Smooth muscle cell (in vitro differentiated cells): ENCODE measurements at regions not wholly inside any gene's neighbourhood (a gene's known extent, or its start where the extent isn't known, plus 50 kb on each side); places are given as distances from the start of the nearest gene placed in this dataset.

Experiments used
- DNase-seq: peaks from one replicate; lab custom pipeline; 2025; ENCODE audit not compliant: unreplicated experiment; lab: John Stamatoyannopoulos, UW
- H2AFZ ChIP-seq: fragments of 200-600 bp; sonication (generic); 2 replicates; pipeline ENCODE4 v1.6.0; 2016; ENCODE audit warnings: antibody characterized with exemption, low read depth, mild to moderate bottlenecking
- H3F3A ChIP-seq: fragments of 200-600 bp; sonication (generic); 2 replicates; pipeline ENCODE4 v1.6.0; 2017; ENCODE audit warnings: antibody characterized with exemption, low read depth
- H3K27ac ChIP-seq: fragments of 200-600 bp; sonication (generic); 2 replicates; pipeline ENCODE4 v1.5.1; 2016; ENCODE audit warnings: low read depth, mild to moderate bottlenecking
- H3K27me3 ChIP-seq: fragments of 200-600 bp; sonication (generic); 2 replicates; pipeline ENCODE4 v1.6.1; 2016; ENCODE audit warnings: low read depth, mild to moderate bottlenecking
- H3K36me3 ChIP-seq: fragments of 200-600 bp; sonication (generic); 2 replicates; pipeline ENCODE4 v1.5.1; 2016; ENCODE audit warnings: low read depth
- H3K4me1 ChIP-seq: fragments of 200-600 bp; sonication (generic); 2 replicates; pipeline ENCODE4 v1.5.1; 2016; ENCODE audit warnings: low read depth
- H3K4me2 ChIP-seq: fragments of 200-600 bp; sonication (generic); 2 replicates; pipeline ENCODE4 v1.6.0; 2016; ENCODE audit warnings: mild to moderate bottlenecking
- H3K4me3 ChIP-seq: fragments of 200-600 bp; sonication (generic); 2 replicates; pipeline ENCODE4 v1.5.1; 2016; ENCODE audit warnings: mild to moderate bottlenecking
- H3K79me2 ChIP-seq: fragments of 200-600 bp; sonication (generic); 2 replicates; pipeline ENCODE4 v1.6.0; 2016; ENCODE audit warnings: low read depth, mild to moderate bottlenecking
- H3K9ac ChIP-seq: fragments of 200-600 bp; sonication (generic); 2 replicates; pipeline ENCODE4 v1.6.0; 2016; ENCODE audit warnings: low read depth
- H3K9me3 ChIP-seq: fragments of 200-600 bp; sonication (generic); replicated peaks from 2 replicates; pipeline ENCODE4 v1.5.1; 2016; ENCODE audit warnings: low read depth
- H4K20me1 ChIP-seq: fragments of 200-600 bp; sonication (generic); 2 replicates; pipeline ENCODE4 v1.6.0; 2016; ENCODE audit warnings: low read depth
- WGBS: methylation state at CpG from one replicate; pipeline ENCODE4 v1.1.7; 2016; ENCODE audit warnings: low lambda C conversion rate; 5-methylcytosine and 5-hydroxymethylcytosine counted together
- TF ChIP-seq, protein P1 (sequence below): fragments of 200-600 bp; sonication (generic); IDR thresholded peaks from 2 replicates; pipeline ENCODE4 v1.5.1; 2017; ENCODE audit warnings: borderline replicate concordance, mild to moderate bottlenecking, antibody characterized with exemption; ENCODE audit not compliant: insufficient read depth, poor library complexity, severe bottlenecking

DNA sequence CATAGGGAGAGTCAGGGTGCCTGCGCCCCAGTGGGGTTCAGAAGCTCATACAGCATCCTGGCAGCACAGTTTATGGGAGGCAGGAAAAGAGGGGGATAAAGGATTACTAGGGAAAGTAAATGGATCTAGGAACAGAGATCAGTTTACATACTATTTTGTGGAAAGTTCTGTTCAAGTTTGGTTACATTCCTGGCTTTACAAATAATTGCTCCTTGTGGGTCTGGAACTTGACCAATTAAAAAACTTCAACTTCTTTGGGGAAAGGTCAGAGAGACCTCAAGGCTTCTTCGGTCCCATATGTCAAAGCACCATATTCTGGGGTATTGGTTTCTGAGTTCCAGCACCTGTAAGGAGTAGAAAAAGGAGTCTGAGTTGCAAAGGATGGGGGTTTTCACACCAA lies 64.1 kb downstream of the ZDHHC19 start:
- no peaks in the 10 kb centered on the region for H3K4me1 ChIP-seq
- no peak overlapping the region for H3K4me3 ChIP-seq
- TF ChIP-seq, protein P1, sequence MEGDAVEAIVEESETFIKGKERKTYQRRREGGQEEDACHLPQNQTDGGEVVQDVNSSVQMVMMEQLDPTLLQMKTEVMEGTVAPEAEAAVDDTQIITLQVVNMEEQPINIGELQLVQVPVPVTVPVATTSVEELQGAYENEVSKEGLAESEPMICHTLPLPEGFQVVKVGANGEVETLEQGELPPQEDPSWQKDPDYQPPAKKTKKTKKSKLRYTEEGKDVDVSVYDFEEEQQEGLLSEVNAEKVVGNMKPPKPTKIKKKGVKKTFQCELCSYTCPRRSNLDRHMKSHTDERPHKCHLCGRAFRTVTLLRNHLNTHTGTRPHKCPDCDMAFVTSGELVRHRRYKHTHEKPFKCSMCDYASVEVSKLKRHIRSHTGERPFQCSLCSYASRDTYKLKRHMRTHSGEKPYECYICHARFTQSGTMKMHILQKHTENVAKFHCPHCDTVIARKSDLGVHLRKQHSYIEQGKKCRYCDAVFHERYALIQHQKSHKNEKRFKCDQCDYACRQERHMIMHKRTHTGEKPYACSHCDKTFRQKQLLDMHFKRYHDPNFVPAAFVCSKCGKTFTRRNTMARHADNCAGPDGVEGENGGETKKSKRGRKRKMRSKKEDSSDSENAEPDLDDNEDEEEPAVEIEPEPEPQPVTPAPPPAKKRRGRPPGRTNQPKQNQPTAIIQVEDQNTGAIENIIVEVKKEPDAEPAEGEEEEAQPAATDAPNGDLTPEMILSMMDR: no peak
- no peaks in the 10 kb centered on the region for H3K36me3 ChIP-seq
- no peak overlapping the region for H3K4me2 ChIP-seq
- H3K79me2 ChIP-seq: no peaks in the 10 kb centered on the region
- H3K27me3 ChIP-seq: no peaks in the 10 kb centered on the region
- H3F3A ChIP-seq: no peaks in the 10 kb centered on the region
- no peak overlapping the region for H3K27ac ChIP-seq
- WGBS: 80% methylated on average over 2 of the region's 2 CpGs
- H2AFZ ChIP-seq: no peak overlapping the region
- no peaks in the 10 kb centered on the region for H4K20me1 ChIP-seq
- H3K9ac ChIP-seq: no peak overlapping the region
- no peaks in the 10 kb centered on the region for H3K9me3 ChIP-seq
- DNase-seq: no peak

GRCh38 chr3:196145468-196146262 lies 63.8 kb upstream of the TFRC start:
- H3K79me2 ChIP-seq: no peaks in the 10 kb centered on the region
- H3K4me3 ChIP-seq: no peak overlapping the region
- no peak overlapping the region for H3K4me2 ChIP-seq
- no peaks in the 10 kb centered on the region for H4K20me1 ChIP-seq
- no peak for DNase-seq
- H3K9ac ChIP-seq: no peak overlapping the region
- TF ChIP-seq, protein P1: no peak
- H3F3A ChIP-seq: no peaks in the 10 kb centered on the region
- no peaks in the 10 kb centered on the region for H3K4me1 ChIP-seq
- no peak overlapping the region for H3K27ac ChIP-seq
- H3K36me3 ChIP-seq: no peaks in the 10 kb centered on the region
- WGBS: 93% methylated on average over 14 of the region's 18 CpGs
- H3K27me3 ChIP-seq: no peaks in the 10 kb centered on the region
- no peaks in the 10 kb centered on the region for H3K9me3 ChIP-seq
- no peak overlapping the region for H2AFZ ChIP-seq

GRCh38 chr3:196144383-196145105 lies 62.7 kb upstream of the TFRC start:
- H3K79me2 ChIP-seq: no peaks in the 10 kb centered on the region
- no peaks in the 10 kb centered on the region for H3F3A ChIP-seq
- H3K4me1 ChIP-seq: no peaks in the 10 kb centered on the region
- peak overlapping the region; percentile 73 for H3K27ac ChIP-seq
- H4K20me1 ChIP-seq: no peaks in the 10 kb centered on the region
- TF ChIP-seq, protein P1: no peak
- no peaks in the 10 kb centered on the region for H3K9me3 ChIP-seq
- H3K9ac ChIP-seq: peak overlapping the region; percentile 26
- no peak for DNase-seq
- no peak overlapping the region for H2AFZ ChIP-seq
- no peaks in the 10 kb centered on the region for H3K27me3 ChIP-seq
- no peaks in the 10 kb centered on the region for H3K36me3 ChIP-seq
- WGBS: 73% methylated on average over 19 of the region's 19 CpGs
- H3K4me3 ChIP-seq: no peak overlapping the region
- H3K4me2 ChIP-seq: no peak overlapping the region
